ENCODE measurements at regions not wholly inside any gene's neighbourhood (a gene's known extent, or its start where the extent isn't known, plus 50 kb on each side); places are given as distances from the start of the nearest gene placed in this dataset.

GRCh38 chr4:18669390-18669789 lies 647.8 kb upstream of the LCORL start:
- H3K9me3 ChIP-seq (ENCODE audit: control insufficient read depth in 2 of 2, low read length in 2 of 2), result no peaks in the 10 kb centered on the region
- H3K27ac ChIP-seq (ENCODE audit: low read depth in 2 of 2, low read length in 2 of 2), result no peak overlapping the region
- no peak overlapping the region for H3K9ac ChIP-seq (ENCODE audit: low read depth in 1 of 2, low read length in 2 of 2)
- no peaks in the 10 kb centered on the region for H3K36me3 ChIP-seq (ENCODE audit: control insufficient read depth in 2 of 2, insufficient read depth in 2 of 2, low read length in 2 of 2)
- H3K4me1 ChIP-seq (ENCODE audit: control insufficient read depth in 2 of 2, insufficient read depth in 2 of 2, low read length in 2 of 2), result no peaks in the 10 kb centered on the region
- H3K27me3 ChIP-seq (ENCODE audit: control insufficient read depth in 2 of 2, insufficient read depth in 2 of 2, low read length in 2 of 2), result no peaks in the 10 kb centered on the region
- H3K4me3 ChIP-seq (ENCODE audit: low read length in 2 of 2), result no peak overlapping the region

GRCh38 chr4:18666322-18666721 lies 644.8 kb upstream of the LCORL start:
- Histone ChIP-seq H3K4me1 (ENCODE audit: control insufficient read depth in 2 of 2, insufficient read depth in 2 of 2, low read length in 2 of 2) (no peaks in the 10 kb centered on the region), H3K4me3 (ENCODE audit: low read length in 2 of 2) (no peak overlapping the region), H3K9me3 (ENCODE audit: control insufficient read depth in 2 of 2, low read length in 2 of 2) (no peaks in the 10 kb centered on the region), H3K27me3 (ENCODE audit: control insufficient read depth in 2 of 2, insufficient read depth in 2 of 2, low read length in 2 of 2) (no peaks in the 10 kb centered on the region), H3K27ac (ENCODE audit: low read depth in 2 of 2, low read length in 2 of 2) (no peak overlapping the region), H3K9ac (ENCODE audit: low read depth in 1 of 2, low read length in 2 of 2) (no peak overlapping the region), H3K36me3 (ENCODE audit: control insufficient read depth in 2 of 2, insufficient read depth in 2 of 2, low read length in 2 of 2) (no peaks in the 10 kb centered on the region)

- Histone ChIP-seq H3K4me3 (ENCODE audit: low read length in 2 of 2) (no peak overlapping the region), H3K9me3 (ENCODE audit: control insufficient read depth in 2 of 2, low read length in 2 of 2) (no peaks in the 10 kb centered on the region), H3K27ac (ENCODE audit: low read depth in 2 of 2, low read length in 2 of 2) (no peak overlapping the region), H3K9ac (ENCODE audit: low read depth in 1 of 2, low read length in 2 of 2) (no peak overlapping the region), H3K4me1 (ENCODE audit: control insufficient read depth in 2 of 2, insufficient read depth in 2 of 2, low read length in 2 of 2) (no peaks in the 10 kb centered on the region), H3K27me3 (ENCODE audit: control insufficient read depth in 2 of 2, insufficient read depth in 2 of 2, low read length in 2 of 2) (no peaks in the 10 kb centered on the region), H3K36me3 (ENCODE audit: control insufficient read depth in 2 of 2, insufficient read depth in 2 of 2, low read length in 2 of 2) (no peaks in the 10 kb centered on the region)
Measured at GRCh38 chr4:18664171-18664570, 642.6 kb upstream of the LCORL start.

GRCh38 chr4:18645351-18645750 lies 623.8 kb upstream of the LCORL start:
- no peaks in the 10 kb centered on the region for H3K9me3 ChIP-seq (ENCODE audit: control insufficient read depth in 2 of 2, low read length in 2 of 2)
- no peak overlapping the region for H3K9ac ChIP-seq (ENCODE audit: low read depth in 1 of 2, low read length in 2 of 2)
- H3K4me3 ChIP-seq (ENCODE audit: low read length in 2 of 2), result no peak overlapping the region
- H3K27ac ChIP-seq (ENCODE audit: low read depth in 2 of 2, low read length in 2 of 2), result no peak overlapping the region
- no peaks in the 10 kb centered on the region for H3K27me3 ChIP-seq (ENCODE audit: control insufficient read depth in 2 of 2, insufficient read depth in 2 of 2, low read length in 2 of 2)
- no peaks in the 10 kb centered on the region for H3K36me3 ChIP-seq (ENCODE audit: control insufficient read depth in 2 of 2, insufficient read depth in 2 of 2, low read length in 2 of 2)
- H3K4me1 ChIP-seq (ENCODE audit: control insufficient read depth in 2 of 2, insufficient read depth in 2 of 2, low read length in 2 of 2), result no peaks in the 10 kb centered on the region

- Histone ChIP-seq H3K9me3 (ENCODE audit: control insufficient read depth in 2 of 2, low read length in 2 of 2) (no peaks in the 10 kb centered on the region), H3K4me1 (ENCODE audit: control insufficient read depth in 2 of 2, insufficient read depth in 2 of 2, low read length in 2 of 2) (no peaks in the 10 kb centered on the region), H3K36me3 (ENCODE audit: control insufficient read depth in 2 of 2, insufficient read depth in 2 of 2, low read length in 2 of 2) (no peaks in the 10 kb centered on the region), H3K27me3 (ENCODE audit: control insufficient read depth in 2 of 2, insufficient read depth in 2 of 2, low read length in 2 of 2) (no peaks in the 10 kb centered on the region), H3K9ac (ENCODE audit: low read depth in 1 of 2, low read length in 2 of 2) (no peak overlapping the region), H3K27ac (ENCODE audit: low read depth in 2 of 2, low read length in 2 of 2) (no peak overlapping the region), H3K4me3 (ENCODE audit: low read length in 2 of 2) (no peak overlapping the region)
Measured at GRCh38 chr4:18641334-18641733, 619.8 kb upstream of the LCORL start.

- no peak overlapping the region for H3K9ac ChIP-seq (ENCODE audit: low read depth in 1 of 2, low read length in 2 of 2)
- H3K4me3 ChIP-seq (ENCODE audit: low read length in 2 of 2), result no peak overlapping the region
- no peaks in the 10 kb centered on the region for H3K4me1 ChIP-seq (ENCODE audit: control insufficient read depth in 2 of 2, insufficient read depth in 2 of 2, low read length in 2 of 2)
- no peaks in the 10 kb centered on the region for H3K27me3 ChIP-seq (ENCODE audit: control insufficient read depth in 2 of 2, insufficient read depth in 2 of 2, low read length in 2 of 2)
- H3K27ac ChIP-seq (ENCODE audit: low read depth in 2 of 2, low read length in 2 of 2), result no peak overlapping the region
- no peaks in the 10 kb centered on the region for H3K36me3 ChIP-seq (ENCODE audit: control insufficient read depth in 2 of 2, insufficient read depth in 2 of 2, low read length in 2 of 2)
- H3K9me3 ChIP-seq (ENCODE audit: control insufficient read depth in 2 of 2, low read length in 2 of 2), result no peaks in the 10 kb centered on the region
Measured at GRCh38 chr4:18638031-18638430, 616.5 kb upstream of the LCORL start.

- Histone ChIP-seq H3K27me3 (ENCODE audit: control insufficient read depth in 2 of 2, insufficient read depth in 2 of 2, low read length in 2 of 2) (no peaks in the 10 kb centered on the region), H3K9me3 (ENCODE audit: control insufficient read depth in 2 of 2, low read length in 2 of 2) (peaks cover 0 to 2% of the 10 kb centered on the region in 2 donors), H3K9ac (ENCODE audit: low read depth in 1 of 2, low read length in 2 of 2) (no peak overlapping the region), H3K4me1 (ENCODE audit: control insufficient read depth in 2 of 2, insufficient read depth in 2 of 2, low read length in 2 of 2) (no peaks in the 10 kb centered on the region), H3K4me3 (ENCODE audit: low read length in 2 of 2) (no peak overlapping the region), H3K36me3 (ENCODE audit: control insufficient read depth in 2 of 2, insufficient read depth in 2 of 2, low read length in 2 of 2) (no peaks in the 10 kb centered on the region), H3K27ac (ENCODE audit: low read depth in 2 of 2, low read length in 2 of 2) (no peak overlapping the region)
Measured at GRCh38 chr4:18636001-18636585, 614.5 kb upstream of the LCORL start.

- no peak overlapping the region for H3K9ac ChIP-seq (ENCODE audit: low read depth in 1 of 2, low read length in 2 of 2)
- H3K36me3 ChIP-seq (ENCODE audit: control insufficient read depth in 2 of 2, insufficient read depth in 2 of 2, low read length in 2 of 2), result no peaks in the 10 kb centered on the region
- H3K27ac ChIP-seq (ENCODE audit: low read depth in 2 of 2, low read length in 2 of 2), result no peak overlapping the region
- H3K9me3 ChIP-seq (ENCODE audit: control insufficient read depth in 2 of 2, low read length in 2 of 2), result peaks cover 0 to 2% of the 10 kb centered on the region in 2 donors
- H3K4me3 ChIP-seq (ENCODE audit: low read length in 2 of 2), result no peak overlapping the region
- H3K27me3 ChIP-seq (ENCODE audit: control insufficient read depth in 2 of 2, insufficient read depth in 2 of 2, low read length in 2 of 2), result no peaks in the 10 kb centered on the region
- no peaks in the 10 kb centered on the region for H3K4me1 ChIP-seq (ENCODE audit: control insufficient read depth in 2 of 2, insufficient read depth in 2 of 2, low read length in 2 of 2)
Measured at GRCh38 chr4:18635531-18635930, 614.0 kb upstream of the LCORL start.

GRCh38 chr4:18631586-18631985 lies 610.0 kb upstream of the LCORL start:
- no peaks in the 10 kb centered on the region for H3K4me1 ChIP-seq (ENCODE audit: control insufficient read depth in 2 of 2, insufficient read depth in 2 of 2, low read length in 2 of 2)
- H3K9ac ChIP-seq (ENCODE audit: low read depth in 1 of 2, low read length in 2 of 2), result no peak overlapping the region
- H3K4me3 ChIP-seq (ENCODE audit: low read length in 2 of 2), result no peak overlapping the region
- no peaks in the 10 kb centered on the region for H3K27me3 ChIP-seq (ENCODE audit: control insufficient read depth in 2 of 2, insufficient read depth in 2 of 2, low read length in 2 of 2)
- H3K9me3 ChIP-seq (ENCODE audit: control insufficient read depth in 2 of 2, low read length in 2 of 2), result peaks cover 2% of the 10 kb centered on the region in 2 donors
- H3K27ac ChIP-seq (ENCODE audit: low read depth in 2 of 2, low read length in 2 of 2), result no peak overlapping the region
- H3K36me3 ChIP-seq (ENCODE audit: control insufficient read depth in 2 of 2, insufficient read depth in 2 of 2, low read length in 2 of 2), result no peaks in the 10 kb centered on the region

GRCh38 chr4:18630218-18631110 lies 608.9 kb upstream of the LCORL start:
- Histone ChIP-seq H3K9me3 (ENCODE audit: control insufficient read depth in 2 of 2, low read length in 2 of 2) (peaks cover 2% of the 10 kb centered on the region in 2 donors), H3K36me3 (ENCODE audit: control insufficient read depth in 2 of 2, insufficient read depth in 2 of 2, low read length in 2 of 2) (no peaks in the 10 kb centered on the region), H3K27ac (ENCODE audit: low read depth in 2 of 2, low read length in 2 of 2) (no peak overlapping the region), H3K4me3 (ENCODE audit: low read length in 2 of 2) (no peak overlapping the region), H3K9ac (ENCODE audit: low read depth in 1 of 2, low read length in 2 of 2) (no peak overlapping the region), H3K4me1 (ENCODE audit: control insufficient read depth in 2 of 2, insufficient read depth in 2 of 2, low read length in 2 of 2) (no peaks in the 10 kb centered on the region), H3K27me3 (ENCODE audit: control insufficient read depth in 2 of 2, insufficient read depth in 2 of 2, low read length in 2 of 2) (no peaks in the 10 kb centered on the region)

All from mucosa of rectum (tissue), 2 donors.